IMR-90 (cell line): ENCODE measurements at regions not wholly inside any gene's neighbourhood (a gene's known extent, or its start where the extent isn't known, plus 50 kb on each side); places are given as distances from the start of the nearest gene placed in this dataset.

Source experiments
- CTCF ChIP-seq: conservative IDR thresholded peaks from 2 replicates; pipeline ENCODE4 v1.5.1; 2012; ENCODE audit warnings: mild to moderate bottlenecking, low read depth, low read length, improper control_type of control experiment
- RAD21 ChIP-seq: IDR thresholded peaks from 2 replicates; pipeline ENCODE4 v1.6.1; 2012; ENCODE audit warnings: low read length, improper control_type of control experiment

DNA sequence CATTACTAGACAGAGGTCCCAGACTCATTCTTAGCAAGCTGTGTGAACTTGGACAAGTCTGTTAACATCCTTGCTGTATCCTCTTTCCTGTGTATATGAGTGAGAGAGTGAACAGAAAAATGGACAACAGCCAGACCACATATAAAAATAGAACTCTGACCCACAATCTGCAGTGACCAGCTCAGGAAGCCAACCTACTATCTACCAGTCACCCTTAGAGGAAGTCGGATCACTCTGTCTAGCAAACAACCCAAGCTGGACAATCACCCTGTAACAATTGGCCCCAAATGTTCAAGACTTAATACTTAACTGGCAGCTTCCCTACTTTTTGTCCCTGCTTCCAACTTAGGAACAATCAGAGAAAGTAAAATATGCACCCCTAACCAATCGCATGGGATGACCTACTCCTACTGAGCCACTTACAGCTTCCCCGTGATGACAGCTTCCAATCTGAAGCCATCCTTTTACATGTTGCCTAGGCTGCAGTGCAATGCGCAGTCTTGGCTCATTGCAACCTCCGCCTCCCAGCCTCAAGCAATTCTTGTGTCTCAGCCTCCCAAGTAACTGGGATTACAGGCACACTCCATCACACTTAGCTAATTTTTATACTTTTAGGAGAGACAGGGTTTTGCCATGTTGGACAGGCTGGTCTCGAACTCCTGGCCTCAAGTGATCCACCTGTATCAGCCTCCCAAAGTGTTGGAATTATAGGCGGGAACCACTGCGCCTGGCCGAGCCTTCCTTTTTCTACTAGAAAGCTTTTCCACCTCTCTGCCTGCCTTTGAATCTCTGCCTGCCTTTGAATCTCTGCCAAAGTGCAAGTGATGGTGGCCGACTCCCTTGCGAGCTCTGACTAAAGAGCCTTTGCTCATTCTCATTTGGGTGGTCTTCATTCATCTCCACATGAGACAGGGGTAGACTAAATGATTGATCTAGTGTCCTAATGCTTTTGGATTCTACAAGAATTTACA, 158.3 kb upstream of the NDUFV2 start:
- TF ChIP-seq RAD21 (no peak), CTCF (no peak)
